ENCODE measurements at regions not wholly inside any gene's neighbourhood (a gene's known extent, or its start where the extent isn't known, plus 50 kb on each side); places are given as distances from the start of the nearest gene placed in this dataset.

GRCh38 chr11:31919175-31919574 lies 108.1 kb upstream of the PAX6 start:
- TF ChIP-seq EZH2phosphoT487 (IDR thresholded peaks at IDR 0.05; ENCODE audit: borderline replicate concordance): no peak
- TF ChIP-seq CTCF (conservative IDR thresholded peaks at IDR 0.05; ENCODE audit: low read length): no peak

Measured in Loucy (cell line).